ENCODE measurements at regions not wholly inside any gene's neighbourhood (a gene's known extent, or its start where the extent isn't known, plus 50 kb on each side); places are given as distances from the start of the nearest gene placed in this dataset.

DNA sequence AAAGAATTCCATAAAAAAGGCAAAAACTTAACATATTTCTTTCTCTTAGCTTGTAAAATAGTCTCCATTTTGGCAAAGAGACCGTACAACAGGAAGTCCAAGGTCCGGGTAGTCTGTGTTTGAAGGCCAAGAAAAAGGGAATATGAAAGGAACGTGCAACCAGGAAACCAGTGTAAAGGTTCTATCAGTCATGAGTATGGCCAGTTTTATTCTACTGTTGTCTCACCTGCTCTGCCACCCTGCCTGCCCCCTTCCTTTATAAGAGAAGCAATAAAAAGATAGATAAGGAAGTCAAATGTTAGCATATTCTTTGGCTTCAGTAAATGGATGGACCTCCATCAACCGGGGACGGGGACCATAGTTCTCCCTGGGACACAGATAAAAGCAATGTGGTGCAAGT lies 370.6 kb upstream of the ROBO2 start:
- Histone ChIP-seq H3K27ac (ENCODE audit: low read depth in 1 of 2, low read length in 2 of 2) (no peak overlapping the region), H3K4me3 (replicated peaks in 1 of 3; ENCODE audit: low read depth in 2 of 3, low read length in 3 of 3) (no peak overlapping the region), H3K4me1 (ENCODE audit: control insufficient read depth in 1 of 2, insufficient read depth in 2 of 2, low read length in 2 of 2) (no peaks in the 10 kb centered on the region), H2AFZ (ENCODE audit: insufficient read depth, low read depth, low read length, poor library complexity, severe bottlenecking) (no peak overlapping the region), H3K79me2 (ENCODE audit: insufficient read depth, low read length) (no peaks in the 10 kb centered on the region), H4K20me1 (ENCODE audit: insufficient read depth, low read length) (no peaks in the 10 kb centered on the region), H3K9me3 (replicated peaks in 1 of 2; ENCODE audit: control insufficient read depth in 1 of 2, insufficient read depth in 1 of 2, low read length in 2 of 2) (no peaks in the 10 kb centered on the region), H3K9ac (ENCODE audit: insufficient read depth, low read length, poor library complexity, severe bottlenecking) (no peak overlapping the region), H3K4me2 (replicated peaks; ENCODE audit: extremely low read depth, low read length, poor library complexity, severe bottlenecking) (no peak overlapping the region), H3K36me3 (replicated peaks in 1 of 2; ENCODE audit: control insufficient read depth in 1 of 2, insufficient read depth in 2 of 2, low read length in 2 of 2) (no peaks in the 10 kb centered on the region), H3K27me3 (ENCODE audit: control insufficient read depth in 2 of 2, insufficient read depth in 2 of 2, low read length in 2 of 2) (no peaks in the 10 kb centered on the region)
- no CpG with 5 or more reads among the region's 5 CpGs for WGBS (ENCODE audit: insufficient coverage)
- Mint-ChIP-seq H3K4me1 (no peaks in the 10 kb centered on the region), H3K4me3 (no peak overlapping the region), H3K27me3 (ENCODE audit: low read depth in 3 of 3) (peaks cover 0 to 2% (median 0%) of the 10 kb centered on the region in 3 donors), H3K9me3 (peaks cover 0 to 3% (median 0%) of the 10 kb centered on the region in 7 donors), H3K36me3 (no peaks in the 10 kb centered on the region), H3K27ac (no peak overlapping the region)
- intact Hi-C loops (cut with micrococcal nuclease): no loop called here
- DNase-seq: no peak
- TF ChIP-seq, protein P1, sequence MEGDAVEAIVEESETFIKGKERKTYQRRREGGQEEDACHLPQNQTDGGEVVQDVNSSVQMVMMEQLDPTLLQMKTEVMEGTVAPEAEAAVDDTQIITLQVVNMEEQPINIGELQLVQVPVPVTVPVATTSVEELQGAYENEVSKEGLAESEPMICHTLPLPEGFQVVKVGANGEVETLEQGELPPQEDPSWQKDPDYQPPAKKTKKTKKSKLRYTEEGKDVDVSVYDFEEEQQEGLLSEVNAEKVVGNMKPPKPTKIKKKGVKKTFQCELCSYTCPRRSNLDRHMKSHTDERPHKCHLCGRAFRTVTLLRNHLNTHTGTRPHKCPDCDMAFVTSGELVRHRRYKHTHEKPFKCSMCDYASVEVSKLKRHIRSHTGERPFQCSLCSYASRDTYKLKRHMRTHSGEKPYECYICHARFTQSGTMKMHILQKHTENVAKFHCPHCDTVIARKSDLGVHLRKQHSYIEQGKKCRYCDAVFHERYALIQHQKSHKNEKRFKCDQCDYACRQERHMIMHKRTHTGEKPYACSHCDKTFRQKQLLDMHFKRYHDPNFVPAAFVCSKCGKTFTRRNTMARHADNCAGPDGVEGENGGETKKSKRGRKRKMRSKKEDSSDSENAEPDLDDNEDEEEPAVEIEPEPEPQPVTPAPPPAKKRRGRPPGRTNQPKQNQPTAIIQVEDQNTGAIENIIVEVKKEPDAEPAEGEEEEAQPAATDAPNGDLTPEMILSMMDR (IDR thresholded peaks at IDR 0.05): no peak

DNA sequence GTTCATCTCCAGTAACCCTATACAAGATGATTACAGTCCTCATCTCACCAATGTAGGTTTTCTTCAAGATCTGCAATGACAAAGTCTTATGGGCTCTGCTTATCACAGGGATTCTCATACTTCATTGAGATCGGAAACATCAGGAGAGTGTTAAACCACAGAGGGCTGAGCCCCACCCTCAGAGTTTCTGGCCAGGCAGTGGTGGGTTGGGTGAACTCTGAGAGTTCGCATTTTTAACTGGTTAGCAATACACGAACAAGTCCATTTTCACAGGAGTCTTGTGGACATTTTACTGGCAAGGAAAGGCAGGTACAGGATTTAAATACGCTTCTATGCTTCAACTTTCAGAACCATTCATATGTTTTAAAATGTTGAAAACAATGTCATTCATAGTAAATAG lies 366.7 kb upstream of the ROBO2 start:
- H3K9ac ChIP-seq (ENCODE audit: insufficient read depth, low read length, poor library complexity, severe bottlenecking): no peak overlapping the region
- H3K9me3 ChIP-seq (replicated peaks in 1 of 2; ENCODE audit: control insufficient read depth in 1 of 2, insufficient read depth in 1 of 2, low read length in 2 of 2): no peaks in the 10 kb centered on the region
- no peak overlapping the region for H3K4me3 Mint-ChIP-seq
- H3K4me2 ChIP-seq (replicated peaks; ENCODE audit: extremely low read depth, low read length, poor library complexity, severe bottlenecking): no peak overlapping the region
- no peaks in the 10 kb centered on the region for H3K79me2 ChIP-seq (ENCODE audit: insufficient read depth, low read length)
- no peaks in the 10 kb centered on the region for H3K4me1 ChIP-seq (ENCODE audit: control insufficient read depth in 1 of 2, insufficient read depth in 2 of 2, low read length in 2 of 2)
- TF ChIP-seq, protein P1 (IDR thresholded peaks at IDR 0.05): no peak
- H3K27ac ChIP-seq (ENCODE audit: low read depth in 1 of 2, low read length in 2 of 2): no peak overlapping the region
- intact Hi-C loops (cut with micrococcal nuclease): no loop called here
- peaks cover 0 to 3% (median 0%) of the 10 kb centered on the region in 7 donors for H3K9me3 Mint-ChIP-seq
- peaks cover 0 to under 1% (median 0%) of the 10 kb centered on the region in 3 donors for H3K27me3 Mint-ChIP-seq (ENCODE audit: low read depth in 3 of 3)
- DNase-seq: no peak
- H3K4me1 Mint-ChIP-seq: no peaks in the 10 kb centered on the region
- no peaks in the 10 kb centered on the region for H4K20me1 ChIP-seq (ENCODE audit: insufficient read depth, low read length)
- no peak overlapping the region for H3K4me3 ChIP-seq (replicated peaks in 1 of 3; ENCODE audit: low read depth in 2 of 3, low read length in 3 of 3)
- no peaks in the 10 kb centered on the region for H3K27me3 ChIP-seq (ENCODE audit: control insufficient read depth in 2 of 2, insufficient read depth in 2 of 2, low read length in 2 of 2)
- H3K36me3 ChIP-seq (replicated peaks in 1 of 2; ENCODE audit: control insufficient read depth in 1 of 2, insufficient read depth in 2 of 2, low read length in 2 of 2): no peaks in the 10 kb centered on the region
- WGBS (ENCODE audit: insufficient coverage): 86% methylated on average over 2 of the region's 4 CpGs
- H2AFZ ChIP-seq (ENCODE audit: insufficient read depth, low read depth, low read length, poor library complexity, severe bottlenecking): no peak overlapping the region
- H3K36me3 Mint-ChIP-seq: no peaks in the 10 kb centered on the region
- no peak overlapping the region for H3K27ac Mint-ChIP-seq
